HepG2 (cell line): ENCODE measurements at regions not wholly inside any gene's neighbourhood (a gene's known extent, or its start where the extent isn't known, plus 50 kb on each side); places are given as distances from the start of the nearest gene placed in this dataset.

ENCODE experiments used
- ATAC-seq: fragments of 200-7000 bp; cut with Tn5 transposase; 3 replicates; pipeline ENCODE4 v1.9.1; 2020; ENCODE audit warnings: mild to moderate bottlenecking, moderate library complexity
- BruUV-seq: library from RNA; stranded (reverse); fragments of 400-500 nt; replicated peaks from 2 replicates; lab custom pipeline; 2021; lab: Mats Ljungman, UMichigan
- CTCF ChIA-PET: fragments of 300-600 bp; formaldehyde crosslinking; extraction: SDS; loops from one replicate; lab custom pipeline; 2021; ENCODE audit warnings: low total read pairs, inconsistent platforms, low intra/inter-chr PET ratio; lab: Yijun Ruan, JAX
- POLR2A ChIA-PET: fragments of 350-600 bp; sonication (Branson Sonifier 250); formaldehyde crosslinking; loops from one replicate; lab custom pipeline; 2020; ENCODE audit warnings: antibody characterized with exemption, inconsistent platforms; lab: Yijun Ruan, JAX
- DNase-seq: peaks from one replicate; pipeline ENCODE4 v3.0.0-alpha.2; 2015; ENCODE audit warnings: low spot score
- FAIRE-seq: peaks from 3 replicates; lab custom pipeline; 2011; peaks lifted over from hg19 to GRCh38; lab: Jason Lieb, UNC
- H2AFZ ChIP-seq: one replicate; pipeline ENCODE4 v1.6.1; 2011; ENCODE audit warnings: low read length, inconsistent platforms
- H3K27ac ChIP-seq: fragments of 300-600 bp; 3 replicates; pipeline ENCODE4 v1.8.0; 2011; ENCODE audit warnings: mixed run types, mild to moderate bottlenecking, mixed read lengths, low read length, inconsistent platforms; ENCODE audit not compliant: insufficient read depth; ENCODE audit errors: extremely low read length
- H3K27me3 ChIP-seq, 2 experiments: fragments of 200-600 bp in 1 of 2; 2 replicates in 1 of 2; 3 replicates in 1 of 2; pipeline versions ENCODE4 v1.6.0 to v1.8.0; 2011; ENCODE audit warnings: low read length in 2 of 2, mild to moderate bottlenecking in 2 of 2, moderate library complexity in 2 of 2, inconsistent platforms in 1 of 2; ENCODE audit not compliant: insufficient read depth in 2 of 2, control insufficient read depth in 1 of 2
- H3K36me3 ChIP-seq, 2 experiments: fragments of 200-600 bp in 1 of 2; replicated peaks in 1 of 2; 2 replicates in 1 of 2; 3 replicates in 1 of 2; pipeline versions ENCODE4 v1.5.1 to v1.8.0; 2011; ENCODE audit warnings: low read length in 2 of 2, inconsistent platforms in 1 of 2; ENCODE audit not compliant: insufficient read depth in 2 of 2, control insufficient read depth in 1 of 2
- H3K4me1 ChIP-seq: 2 replicates; pipeline ENCODE4 v1.5.1; 2012; ENCODE audit warnings: low read length, inconsistent platforms; ENCODE audit not compliant: insufficient read depth
- H3K4me2 ChIP-seq: 2 replicates; pipeline ENCODE4 v1.6.0; 2011; ENCODE audit warnings: low read depth, low read length, inconsistent platforms
- H3K4me3 ChIP-seq, 3 experiments: fragments of 200-600 bp in 1 of 3; sonication (generic), shearing (Covaris generic) in 1 of 3; replicated peaks in 1 of 3; 2 replicates each; pipeline ENCODE4 v1.5.1; 2011 to 2016; ENCODE audit warnings: low read length in 3 of 3, inconsistent platforms in 2 of 3, low read depth in 2 of 3, mild to moderate bottlenecking in 2 of 3, control low read depth in 1 of 3, mixed read lengths in 1 of 3; ENCODE audit not compliant: insufficient read depth in 1 of 3
- H3K79me2 ChIP-seq: one replicate; pipeline ENCODE4 v1.6.1; 2011; ENCODE audit warnings: low read length, inconsistent platforms; ENCODE audit not compliant: insufficient read depth
- H3K9ac ChIP-seq: 2 replicates; pipeline ENCODE4 v1.6.0; 2011; ENCODE audit warnings: mild to moderate bottlenecking, low read depth, low read length, inconsistent platforms; ENCODE audit not compliant: insufficient read depth
- H3K9me3 ChIP-seq: 2 replicates; pipeline ENCODE4 v1.5.1; 2012; ENCODE audit warnings: mild to moderate bottlenecking, low read length
- H4K20me1 ChIP-seq: 2 replicates; pipeline ENCODE4 v1.6.0; 2011; ENCODE audit warnings: inconsistent platforms, mild to moderate bottlenecking, low read length, moderate library complexity; ENCODE audit not compliant: insufficient read depth
- ETV5 ChIP-seq: IDR thresholded peaks from 2 replicates; pipeline ENCODE4 v1.6.1; 2018; ENCODE audit warnings: missing biosample characterization, missing genetic modification reagents, inconsistent platforms, borderline replicate concordance
- GFI1 ChIP-seq: sonication (generic); formaldehyde crosslinking; IDR thresholded peaks from 2 replicates; pipeline ENCODE4 v1.5.0; 2020; ENCODE audit warnings: missing genetic modification reagents, mild to moderate bottlenecking, borderline replicate concordance
- NFATC3 ChIP-seq: sonication (generic); formaldehyde crosslinking; IDR thresholded peaks from 2 replicates; pipeline ENCODE4 v1.5.1; 2020; ENCODE audit warnings: mild to moderate bottlenecking, missing genetic modification reagents
- NFE2L2 ChIP-seq: fragments of 150-350 bp; IDR thresholded peaks from 2 replicates; pipeline ENCODE4 v1.6.1; 2014; ENCODE audit warnings: low read length
- NR2F1 ChIP-seq, 2 experiments: fragments of 450-650 bp in 1 of 2; formaldehyde crosslinking in 1 of 2; IDR thresholded peaks; 2 replicates each; pipeline versions ENCODE4 v1.5.0 to v1.6.1; 2016 to 2020; ENCODE audit warnings: mild to moderate bottlenecking in 1 of 2, missing compliant biosample characterization in 1 of 2, missing genetic modification reagents in 1 of 2, moderate library complexity in 1 of 2
- RBFOX2 ChIP-seq: fragments of 200-400 bp; formaldehyde crosslinking; IDR thresholded peaks from 2 replicates; pipeline ENCODE4 v1.6.1; 2017; ENCODE audit warnings: low read depth, mild to moderate bottlenecking, low read length
- RFX1 ChIP-seq: fragments of 450-650 bp; IDR thresholded peaks from 2 replicates; pipeline ENCODE4 v1.6.1; 2017
- ZBTB49 ChIP-seq: sonication (generic); formaldehyde crosslinking; IDR thresholded peaks from 2 replicates; pipeline ENCODE4 v1.4.0; 2020; ENCODE audit warnings: missing genetic modification reagents, borderline replicate concordance
- ZNF24 ChIP-seq: fragments of 450-650 bp; IDR thresholded peaks from 2 replicates; pipeline ENCODE4 v1.6.1; 2017; ENCODE audit warnings: antibody characterized with exemption, mild to moderate bottlenecking
- ZNF549 ChIP-seq: sonication (generic); formaldehyde crosslinking; IDR thresholded peaks from 2 replicates; pipeline ENCODE4 v1.5.0; 2020; ENCODE audit warnings: missing genetic modification reagents
- ZNF558 ChIP-seq: sonication (generic); formaldehyde crosslinking; IDR thresholded peaks from 2 replicates; pipeline ENCODE4 v1.9.0; 2022; ENCODE audit warnings: mild to moderate bottlenecking, missing genetic modification reagents, borderline replicate concordance
- ZNF670 ChIP-seq: sonication (generic); formaldehyde crosslinking; IDR thresholded peaks from 2 replicates; pipeline ENCODE4 v1.8.0; 2022; ENCODE audit warnings: mild to moderate bottlenecking, missing genetic modification reagents, borderline replicate concordance
- ZNF841 ChIP-seq: sonication (generic); formaldehyde crosslinking; IDR thresholded peaks from 2 replicates; pipeline ENCODE4 v1.8.1; 2023; ENCODE audit warnings: missing genetic modification reagents, borderline replicate concordance
- WGBS: methylation state at CpG from one replicate; pipeline ENCODE4 v1.1.6; 2017; ENCODE audit warnings: low lambda C conversion rate; 5-methylcytosine and 5-hydroxymethylcytosine counted together
- in situ Hi-C: cut with HindIII; loops from 2 replicates; pipeline ENCODE4 v1.10.0; 2017; ENCODE audit warnings: low pct_unique_long_range_greater_than_20kb; ENCODE audit not compliant: extremely low pct_ligation_motif_present
- intact Hi-C: fragments of 100-400 bp; cut with micrococcal nuclease; formaldehyde crosslinking; loops from one replicate; pipeline ENCODE4 v1.10.0; 2022; ENCODE audit not compliant: unreplicated experiment
- TF ChIP-seq, protein P1 (sequence below): IDR thresholded peaks from 2 replicates; pipeline ENCODE4 v1.6.1; 2016; ENCODE audit warnings: mild to moderate bottlenecking

- Histone ChIP-seq H3K27me3 (no peaks in the 10 kb centered on the region), H3K27ac (no peak overlapping the region), H2AFZ (no peak overlapping the region), H3K4me1 (no peaks in the 10 kb centered on the region), H3K4me2 (no peak overlapping the region), H3K4me3 (no peak overlapping the region), H3K36me3 (no peaks in the 10 kb centered on the region), H4K20me1 (no peaks in the 10 kb centered on the region), H3K79me2 (no peaks in the 10 kb centered on the region), H3K9me3 (peaks cover 6% of the 10 kb centered on the region; the same call in 1 of the 2 replicates), H3K9ac (no peak overlapping the region)
- TF ChIP-seq ZNF670 (CRISPR knock-in tag) (no peak), NFE2L2 (no peak), ZNF558 (no peak), ZNF549 (CRISPR knock-in tag) (no peak), RBFOX2 (no peak), ZBTB49 (no peak), GFI1 (CRISPR knock-in tag) (no peak), ETV5 (CRISPR knock-in tag) (no peak), NFATC3 (CRISPR knock-in tag) (no peak), ZNF841 (no peak), ZNF24 (no peak), RFX1 (no peak), NR2F1 (CRISPR knock-in tag; IDR thresholded peaks at IDR 0.05) (no peak)
- TF ChIP-seq, protein P1, sequence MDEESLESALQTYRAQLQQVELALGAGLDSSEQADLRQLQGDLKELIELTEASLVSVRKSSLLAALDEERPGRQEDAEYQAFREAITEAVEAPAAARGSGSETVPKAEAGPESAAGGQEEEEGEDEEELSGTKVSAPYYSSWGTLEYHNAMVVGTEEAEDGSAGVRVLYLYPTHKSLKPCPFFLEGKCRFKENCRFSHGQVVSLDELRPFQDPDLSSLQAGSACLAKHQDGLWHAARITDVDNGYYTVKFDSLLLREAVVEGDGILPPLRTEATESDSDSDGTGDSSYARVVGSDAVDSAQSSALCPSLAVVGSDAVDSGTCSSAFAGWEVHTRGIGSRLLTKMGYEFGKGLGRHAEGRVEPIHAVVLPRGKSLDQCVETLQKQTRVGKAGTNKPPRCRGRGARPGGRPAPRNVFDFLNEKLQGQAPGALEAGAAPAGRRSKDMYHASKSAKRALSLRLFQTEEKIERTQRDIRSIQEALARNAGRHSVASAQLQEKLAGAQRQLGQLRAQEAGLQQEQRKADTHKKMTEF (CRISPR knock-in tag) = no peak
- ATAC-seq (no peak), FAIRE-seq (no peak), DNase-seq (no peak)
- POLR2A ChIA-PET = no interaction called here
- BruUV-seq = no TSS peak
- CTCF ChIA-PET = no interaction called here
- in situ Hi-C loops = no loop called here
- WGBS = 27% methylated on average over 1 of the region's 1 CpG
- intact Hi-C loops = no loop called here
Observed at GRCh38 chr12:89781156-89781555, 72.5 kb upstream of the ATP2B1 start.
